ENCODE measurements at regions not wholly inside any gene's neighbourhood (a gene's known extent, or its start where the extent isn't known, plus 50 kb on each side); places are given as distances from the start of the nearest gene placed in this dataset.

DNA sequence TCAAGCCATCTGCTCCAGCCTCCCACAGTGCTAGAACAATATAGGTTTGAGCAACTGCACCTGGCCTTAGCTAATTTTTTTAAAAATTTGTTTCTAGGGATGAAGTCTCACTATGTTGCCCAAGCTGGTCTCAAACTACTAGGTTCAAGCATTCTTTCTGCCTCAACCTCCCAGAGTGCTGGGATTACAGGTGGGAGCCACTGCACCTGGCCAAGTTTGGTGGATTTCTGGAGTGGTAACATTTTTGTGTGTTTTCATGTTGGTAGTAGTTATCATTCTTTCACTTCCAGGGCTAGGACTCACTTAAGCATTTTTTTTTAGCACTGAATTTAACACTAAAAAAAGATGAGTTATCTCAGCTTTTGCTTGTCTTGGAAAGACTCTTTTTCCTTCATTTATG lies 328.0 kb upstream of the RGS6 start:
- TF ChIP-seq, protein P1, sequence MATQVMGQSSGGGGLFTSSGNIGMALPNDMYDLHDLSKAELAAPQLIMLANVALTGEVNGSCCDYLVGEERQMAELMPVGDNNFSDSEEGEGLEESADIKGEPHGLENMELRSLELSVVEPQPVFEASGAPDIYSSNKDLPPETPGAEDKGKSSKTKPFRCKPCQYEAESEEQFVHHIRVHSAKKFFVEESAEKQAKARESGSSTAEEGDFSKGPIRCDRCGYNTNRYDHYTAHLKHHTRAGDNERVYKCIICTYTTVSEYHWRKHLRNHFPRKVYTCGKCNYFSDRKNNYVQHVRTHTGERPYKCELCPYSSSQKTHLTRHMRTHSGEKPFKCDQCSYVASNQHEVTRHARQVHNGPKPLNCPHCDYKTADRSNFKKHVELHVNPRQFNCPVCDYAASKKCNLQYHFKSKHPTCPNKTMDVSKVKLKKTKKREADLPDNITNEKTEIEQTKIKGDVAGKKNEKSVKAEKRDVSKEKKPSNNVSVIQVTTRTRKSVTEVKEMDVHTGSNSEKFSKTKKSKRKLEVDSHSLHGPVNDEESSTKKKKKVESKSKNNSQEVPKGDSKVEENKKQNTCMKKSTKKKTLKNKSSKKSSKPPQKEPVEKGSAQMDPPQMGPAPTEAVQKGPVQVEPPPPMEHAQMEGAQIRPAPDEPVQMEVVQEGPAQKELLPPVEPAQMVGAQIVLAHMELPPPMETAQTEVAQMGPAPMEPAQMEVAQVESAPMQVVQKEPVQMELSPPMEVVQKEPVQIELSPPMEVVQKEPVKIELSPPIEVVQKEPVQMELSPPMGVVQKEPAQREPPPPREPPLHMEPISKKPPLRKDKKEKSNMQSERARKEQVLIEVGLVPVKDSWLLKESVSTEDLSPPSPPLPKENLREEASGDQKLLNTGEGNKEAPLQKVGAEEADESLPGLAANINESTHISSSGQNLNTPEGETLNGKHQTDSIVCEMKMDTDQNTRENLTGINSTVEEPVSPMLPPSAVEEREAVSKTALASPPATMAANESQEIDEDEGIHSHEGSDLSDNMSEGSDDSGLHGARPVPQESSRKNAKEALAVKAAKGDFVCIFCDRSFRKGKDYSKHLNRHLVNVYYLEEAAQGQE (IDR thresholded peaks at IDR 0.05; ENCODE audit: borderline replicate concordance) = no peak
- TF ChIP-seq MXI1 (conservative IDR thresholded peaks at IDR 0.05; ENCODE audit: poor library complexity, severe bottlenecking) (no peak), RAD21 (conservative IDR thresholded peaks at IDR 0.05) (no peak)
